NCI-H526 (cell line): ENCODE measurements at regions not wholly inside any gene's neighbourhood (a gene's known extent, or its start where the extent isn't known, plus 50 kb on each side); places are given as distances from the start of the nearest gene placed in this dataset.

Source experiments
- DNase-seq, 2 experiments: peaks; one replicate each; lab custom pipeline; 2025; lab: John Stamatoyannopoulos, UW

- no peak for DNase-seq
Observed at GRCh38 chr3:18675197-18675596, 250.1 kb upstream of the SATB1 start.

- no peak for DNase-seq
Observed at GRCh38 chr3:18672561-18672960, 247.4 kb upstream of the SATB1 start.

- no peak for DNase-seq
Observed at GRCh38 chr3:18670759-18671158, 245.6 kb upstream of the SATB1 start.

- DNase-seq, result no peak
Observed at GRCh38 chr3:18669374-18669773, 244.2 kb upstream of the SATB1 start.

- no peak for DNase-seq
Observed at GRCh38 chr3:18667552-18667951, 242.4 kb upstream of the SATB1 start.

GRCh38 chr3:18666655-18667054 lies 241.5 kb upstream of the SATB1 start:
- no peak for DNase-seq

- no peak for DNase-seq
Observed at GRCh38 chr3:18660059-18660458, 234.9 kb upstream of the SATB1 start.

GRCh38 chr3:18657858-18658820 lies 233.0 kb upstream of the SATB1 start:
- DNase-seq, result no peak

GRCh38 chr3:18656866-18657265 lies 231.7 kb upstream of the SATB1 start:
- DNase-seq, result no peak

- DNase-seq, result no peak
Observed at GRCh38 chr3:18656410-18656809, 231.3 kb upstream of the SATB1 start.

- DNase-seq, result no peak
Observed at GRCh38 chr3:18655827-18656226, 230.7 kb upstream of the SATB1 start.

- no peak for DNase-seq
Observed at GRCh38 chr3:18652781-18653180, 227.6 kb upstream of the SATB1 start.

GRCh38 chr3:18650731-18651130 lies 225.6 kb upstream of the SATB1 start:
- no peak for DNase-seq

- no peak for DNase-seq
Observed at GRCh38 chr3:18649666-18650363, 224.7 kb upstream of the SATB1 start.

- DNase-seq, result no peak
Observed at GRCh38 chr3:18648868-18649462, 223.8 kb upstream of the SATB1 start.

GRCh38 chr3:18648159-18648558 lies 223.0 kb upstream of the SATB1 start:
- DNase-seq, result no peak

GRCh38 chr3:18645619-18646018 lies 220.5 kb upstream of the SATB1 start:
- DNase-seq, result no peak

- no peak for DNase-seq
Observed at GRCh38 chr3:18643281-18643680, 218.1 kb upstream of the SATB1 start.

GRCh38 chr3:18641916-18642315 lies 216.8 kb upstream of the SATB1 start:
- no peak for DNase-seq

GRCh38 chr3:18635215-18635614 lies 210.1 kb upstream of the SATB1 start:
- DNase-seq, result no peak

GRCh38 chr3:18634461-18634860 lies 209.3 kb upstream of the SATB1 start:
- DNase-seq, result no peak

- no peak for DNase-seq
Observed at GRCh38 chr3:18633002-18633401, 207.9 kb upstream of the SATB1 start.

GRCh38 chr3:18630295-18630694 lies 205.2 kb upstream of the SATB1 start:
- DNase-seq, result no peak
